GM21723 (cell line): ENCODE measurements at regions not wholly inside any gene's neighbourhood (a gene's known extent, or its start where the extent isn't known, plus 50 kb on each side); places are given as distances from the start of the nearest gene placed in this dataset.
"Not testable (repeated sequence)": the region's sequence is repeated elsewhere in the genome, so short reads cannot be mapped to it uniquely, and the experiment has no call there.

Experiments
- ATAC-seq: cut with Tn5 transposase; IDR thresholded peaks from one replicate; pipeline ENCODE4 v1.9.1; 2021; ENCODE audit warnings: mild to moderate bottlenecking, moderate library complexity; ENCODE audit not compliant: unreplicated experiment

DNA sequence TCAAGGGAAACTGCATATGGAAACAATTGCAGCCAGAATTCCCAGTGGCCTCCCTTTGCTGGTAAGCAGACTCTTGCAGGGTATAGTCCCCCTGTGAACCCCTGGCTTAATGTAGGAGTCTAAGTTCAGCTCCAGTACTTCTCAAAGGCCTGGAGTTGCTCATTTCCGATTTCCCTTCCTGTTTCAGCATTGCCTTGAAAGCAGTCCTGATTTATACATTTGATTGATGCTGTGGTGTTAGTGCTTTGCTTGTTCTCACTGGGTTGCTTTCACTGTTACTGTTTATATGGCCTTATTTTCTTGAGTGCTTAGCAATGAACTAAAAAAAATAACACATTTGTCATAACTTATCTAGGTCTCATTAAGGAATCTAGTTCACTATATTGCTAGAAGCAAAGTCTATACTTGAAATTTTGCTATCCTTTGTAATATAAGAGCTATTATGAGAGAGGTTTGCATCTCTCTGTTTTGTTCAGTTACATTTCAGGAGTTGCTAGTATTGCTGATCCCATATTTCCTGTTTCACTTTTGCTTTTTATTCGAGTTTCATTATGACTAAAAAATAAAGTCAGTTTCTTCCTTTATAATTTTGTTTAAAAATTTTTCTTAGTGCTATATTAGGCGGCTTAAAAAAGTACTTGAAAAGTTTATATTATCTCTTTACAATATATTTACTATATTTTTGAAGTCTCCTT is 122.4 kb upstream of the NMUR2 start:
- peak; percentile 76 for ATAC-seq

DNA sequence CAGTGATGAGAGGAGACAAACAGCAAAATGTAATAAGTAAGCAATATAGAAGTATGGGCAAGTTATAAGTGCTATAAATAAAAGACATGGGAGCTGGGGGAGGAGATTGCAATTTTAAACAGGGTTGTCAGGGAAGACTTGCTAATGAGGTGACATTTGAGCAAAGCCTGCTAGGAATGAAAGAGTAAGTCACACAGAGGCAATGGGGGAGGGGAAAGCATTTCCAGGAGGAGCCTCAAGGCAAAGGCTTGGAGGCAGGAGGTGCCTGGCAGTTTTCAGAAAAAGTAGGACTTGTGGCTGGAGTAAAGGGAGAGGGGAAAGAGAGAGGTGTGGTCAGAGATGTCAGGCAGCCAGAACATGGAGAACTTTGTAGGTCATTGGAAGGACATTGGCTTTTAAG is 124.4 kb upstream of the NMUR2 start:
- no peak for ATAC-seq

DNA sequence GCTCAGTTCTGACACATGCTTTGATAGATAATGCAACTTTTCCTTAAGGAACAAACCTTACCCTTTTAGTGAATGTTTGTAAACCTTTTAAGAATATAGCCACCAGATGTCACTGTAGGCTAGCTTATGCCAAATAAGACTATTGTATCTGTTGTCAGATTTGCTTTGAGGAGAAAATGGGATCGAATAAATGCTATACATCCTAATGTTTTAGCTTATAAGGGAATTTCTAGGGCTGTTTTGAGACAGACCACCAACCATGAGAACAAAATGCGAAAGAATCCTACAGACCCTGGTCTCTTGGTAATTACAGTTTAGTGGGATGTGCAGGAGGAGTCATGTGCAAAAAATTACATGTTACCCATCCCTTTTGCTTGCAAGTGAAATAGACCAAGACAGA is 127.6 kb upstream of the NMUR2 start:
- ATAC-seq = no peak

DNA sequence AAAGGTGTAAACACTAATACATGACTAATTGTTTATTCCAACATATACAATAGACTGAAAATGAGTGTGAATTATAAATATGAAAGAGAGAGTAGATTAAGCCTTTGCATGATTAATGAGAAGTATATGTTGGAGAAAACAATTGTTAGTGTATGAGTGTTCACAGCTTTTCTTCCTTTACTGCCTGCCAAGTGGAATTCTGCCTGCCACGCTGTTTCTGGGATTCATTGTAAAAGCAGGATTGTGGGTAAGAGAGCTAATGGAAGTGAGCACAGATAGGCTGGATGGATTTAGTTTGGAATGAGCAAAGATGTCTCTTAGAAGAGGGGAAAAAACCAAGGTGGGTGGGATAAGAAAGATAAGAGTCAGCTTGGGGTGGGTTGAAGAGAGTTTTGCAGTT is 129.6 kb upstream of the NMUR2 start:
- no peak for ATAC-seq

DNA sequence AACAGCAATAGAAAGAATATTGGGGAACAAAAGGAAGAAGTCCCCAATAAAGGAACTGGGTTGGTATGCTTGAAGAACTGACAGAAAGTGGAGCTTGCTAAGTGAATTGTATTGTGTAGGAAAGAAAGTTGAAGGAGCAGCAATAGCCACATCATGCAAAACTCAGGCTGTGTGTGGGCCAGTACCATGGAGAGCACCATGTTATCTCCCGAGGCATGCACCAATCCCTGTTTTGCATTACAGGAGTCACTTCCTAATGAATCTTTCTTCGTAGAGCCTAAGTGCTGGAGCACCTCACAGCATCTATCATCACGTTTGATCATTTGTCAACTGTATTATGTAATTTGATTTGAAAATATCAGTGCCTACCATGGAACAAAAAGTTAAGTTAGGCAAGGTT is 137.7 kb upstream of the NMUR2 start:
- no peak for ATAC-seq

DNA sequence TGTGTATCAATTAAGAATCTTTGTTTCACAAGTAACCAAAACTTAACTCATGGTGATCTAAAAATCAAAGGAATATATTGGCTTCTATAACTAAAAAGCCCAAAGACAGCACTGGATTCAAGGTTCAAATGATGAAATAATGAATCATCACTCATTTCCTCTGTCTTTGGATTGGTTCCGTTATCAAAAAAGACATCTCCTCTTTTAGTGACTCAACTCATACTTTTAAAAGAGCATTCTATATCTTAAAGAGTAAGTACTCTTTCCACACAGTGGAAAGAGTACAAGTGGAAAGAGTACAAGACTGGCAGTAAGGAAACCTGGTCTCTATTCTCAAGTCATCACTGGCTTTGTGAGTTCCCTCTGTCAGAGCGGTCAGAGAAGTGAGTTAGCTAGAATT is 141.4 kb upstream of the NMUR2 start:
- ATAC-seq = no peak

DNA sequence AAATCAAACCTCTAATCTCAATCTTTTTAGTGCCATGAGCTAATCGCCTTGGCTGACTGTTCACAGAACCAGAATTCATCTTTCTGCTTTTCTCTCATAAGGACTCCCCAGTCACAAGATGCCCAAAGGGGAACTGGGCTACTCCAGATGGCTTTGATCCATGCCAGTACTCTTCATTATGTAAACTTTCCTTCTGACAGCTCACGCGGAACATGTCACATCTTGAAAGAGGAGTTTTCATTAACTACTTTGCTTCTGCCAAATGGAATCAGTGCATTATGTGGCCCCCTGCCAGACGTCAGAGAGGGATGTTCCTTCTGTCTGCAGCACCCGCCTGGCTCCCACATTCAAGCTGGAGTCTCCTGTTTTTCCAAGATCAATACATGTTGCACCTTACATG is 142.1 kb upstream of the NMUR2 start:
- no peak for ATAC-seq

DNA sequence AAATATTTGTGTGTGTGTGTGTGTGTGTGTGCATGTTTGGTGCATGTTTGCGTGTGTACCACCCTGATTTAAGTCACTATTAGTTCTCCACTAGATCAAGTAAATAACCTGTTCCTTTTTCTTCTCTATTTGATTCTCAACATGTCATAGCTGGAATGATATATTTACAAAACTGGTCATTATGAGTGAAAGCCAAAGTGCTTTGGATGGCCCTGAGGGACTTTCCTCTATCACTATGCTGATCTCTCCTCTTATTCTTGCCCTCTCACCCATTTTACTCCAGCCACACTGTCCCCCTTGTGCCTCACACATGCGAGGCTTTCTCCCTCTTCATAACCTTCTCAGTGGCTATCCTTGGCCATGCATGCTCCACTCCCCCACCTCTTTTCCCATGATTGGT is 144.6 kb upstream of the NMUR2 start:
- no peak for ATAC-seq

DNA sequence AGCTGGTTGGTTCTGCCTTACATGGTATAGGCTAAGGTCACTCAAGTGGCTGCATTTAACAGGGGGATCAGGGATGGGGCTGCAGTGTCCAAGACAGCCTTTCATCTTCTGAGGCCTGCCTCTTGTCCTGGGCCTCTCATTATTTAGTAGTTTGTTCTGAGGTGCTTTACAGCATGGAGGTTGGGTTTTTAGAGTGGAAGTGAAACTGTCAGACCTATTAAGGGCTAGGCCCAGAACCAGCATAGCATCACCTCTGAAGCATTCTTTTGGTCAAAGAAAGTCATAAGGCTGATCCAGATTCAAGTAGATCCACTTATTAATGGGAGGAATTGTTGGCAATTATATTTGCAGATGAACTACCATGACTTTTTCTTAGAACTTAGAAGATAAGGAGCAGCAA is 146.0 kb upstream of the NMUR2 start:
- ATAC-seq = peak; percentile 69

DNA sequence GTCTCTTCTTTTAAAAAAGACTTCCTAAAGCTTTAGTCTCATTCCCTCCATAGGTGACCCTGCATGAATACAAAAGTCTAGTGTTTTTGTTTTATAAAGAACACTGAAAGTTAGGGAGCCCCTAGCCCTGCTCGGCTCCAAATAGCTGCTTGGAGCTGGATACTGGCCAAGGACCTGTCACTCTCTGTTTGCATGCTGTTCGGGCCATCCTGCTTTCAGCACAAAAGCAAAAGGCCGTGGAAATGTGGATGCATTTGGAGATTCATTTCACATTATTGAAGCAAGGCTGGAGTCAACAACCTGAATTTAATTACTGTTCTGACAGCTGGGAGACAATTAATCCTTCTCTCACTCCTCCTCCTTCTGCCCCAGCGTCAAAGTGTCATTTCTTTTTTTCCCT is 151.7 kb upstream of the NMUR2 start:
- ATAC-seq = no peak

DNA sequence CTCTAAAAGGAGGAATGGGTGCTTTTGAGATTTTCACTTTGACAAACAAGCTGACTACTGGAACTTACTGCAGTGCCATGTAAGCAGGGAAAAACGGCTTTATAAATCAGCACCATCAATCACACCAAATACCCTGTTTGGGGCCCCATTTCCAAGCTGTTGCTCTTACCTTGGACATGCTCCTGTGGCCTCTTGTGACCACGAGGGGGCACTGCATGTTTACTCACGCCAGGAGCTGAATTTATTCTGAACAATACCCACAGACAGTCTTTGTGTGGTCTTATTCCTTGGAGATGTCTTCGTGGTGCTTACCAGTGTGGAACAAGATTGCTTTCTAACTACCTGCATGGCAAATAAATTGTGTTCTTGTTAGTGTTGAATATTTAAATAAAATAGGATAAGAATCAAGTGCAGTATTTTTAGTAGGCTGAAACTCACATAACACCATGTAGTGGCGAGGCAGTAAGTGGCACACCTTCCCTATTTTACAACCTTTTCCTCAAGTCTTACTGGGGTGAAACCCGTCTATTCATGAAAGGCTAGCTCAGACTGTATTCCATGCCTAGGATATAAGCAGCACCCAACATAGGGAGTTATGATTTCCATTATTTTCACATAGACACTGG is 155.5 kb upstream of the NMUR2 start:
- ATAC-seq = peak; percentile 69

DNA sequence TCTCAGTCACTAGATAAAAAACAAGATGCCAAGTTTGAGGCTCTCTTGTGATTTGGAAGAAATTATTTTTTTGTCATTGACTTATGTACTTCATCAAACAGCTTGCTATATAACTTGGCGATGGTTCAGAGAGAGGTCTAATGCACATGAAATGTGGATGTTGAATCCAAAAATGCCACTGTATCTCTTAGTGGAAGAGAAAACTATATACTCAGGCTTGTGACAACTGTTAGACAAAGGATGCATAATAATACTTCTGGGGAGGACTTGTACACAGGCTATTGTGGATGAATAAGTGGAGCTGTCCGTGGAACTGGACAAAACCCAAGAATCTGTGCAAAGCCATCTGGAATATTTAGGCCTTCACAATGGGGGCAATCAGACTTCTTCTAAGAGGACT is 162.9 kb upstream of the NMUR2 start:
- ATAC-seq = no peak

DNA sequence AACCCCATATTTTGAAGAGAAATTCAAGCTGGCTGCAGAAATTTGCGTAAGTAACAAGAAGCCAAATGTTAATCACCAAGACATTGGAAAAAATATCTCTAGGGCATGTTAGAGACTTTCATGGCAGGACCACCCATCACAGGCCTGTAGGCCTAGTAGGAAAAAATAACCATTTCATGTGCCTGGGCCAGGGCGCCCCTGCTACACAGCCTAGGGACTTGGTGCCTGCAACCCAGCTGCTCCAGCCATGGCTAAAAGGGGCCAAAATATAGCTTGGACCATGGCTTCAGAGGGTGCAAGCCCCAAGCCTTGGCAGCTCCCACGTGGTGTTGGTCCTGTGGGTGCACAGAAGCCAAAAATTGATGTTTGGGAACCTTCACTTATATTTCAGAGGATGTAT is 167.7 kb upstream of the NMUR2 start:
- ATAC-seq = no peak

DNA sequence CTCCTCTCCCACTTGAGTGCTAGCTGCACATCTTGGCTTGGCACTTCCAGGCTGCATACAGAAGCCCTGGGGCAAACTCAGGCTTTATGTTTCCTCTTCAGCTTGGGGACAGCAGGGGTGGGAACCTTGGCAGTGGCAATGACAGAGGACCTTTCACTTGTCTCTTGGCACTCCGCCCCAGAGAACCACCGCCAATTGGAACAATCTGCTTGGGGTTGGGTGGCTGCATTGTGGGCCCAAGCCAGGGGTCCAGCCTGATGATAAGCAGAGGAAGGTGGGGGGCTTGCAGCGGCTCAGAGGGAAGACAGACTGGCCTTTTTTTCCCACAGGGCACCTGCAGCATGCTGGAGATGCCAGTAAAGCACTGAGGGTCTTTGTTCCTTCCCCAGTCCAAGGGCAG is 179.0 kb upstream of the NMUR2 start:
- no peak for ATAC-seq

DNA sequence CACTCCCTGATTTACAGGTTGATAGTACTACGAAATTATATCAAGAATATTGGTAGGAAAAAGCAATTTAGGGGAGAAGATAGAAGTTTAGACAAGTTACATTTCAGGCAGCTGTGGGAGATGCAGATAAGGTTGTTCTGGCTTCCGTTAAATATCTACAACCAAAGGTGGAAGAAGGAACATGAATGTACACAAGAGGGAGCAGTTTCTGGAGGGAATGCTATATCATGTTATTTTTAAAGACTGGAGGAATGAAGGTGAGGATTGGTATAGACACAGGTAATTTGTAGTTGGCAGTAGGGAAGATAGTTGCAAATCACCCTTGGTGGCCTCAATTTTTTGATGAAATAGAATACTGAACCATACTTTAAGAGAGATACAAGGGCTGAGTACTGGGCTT is 187.3 kb upstream of the NMUR2 start:
- ATAC-seq = no peak

DNA sequence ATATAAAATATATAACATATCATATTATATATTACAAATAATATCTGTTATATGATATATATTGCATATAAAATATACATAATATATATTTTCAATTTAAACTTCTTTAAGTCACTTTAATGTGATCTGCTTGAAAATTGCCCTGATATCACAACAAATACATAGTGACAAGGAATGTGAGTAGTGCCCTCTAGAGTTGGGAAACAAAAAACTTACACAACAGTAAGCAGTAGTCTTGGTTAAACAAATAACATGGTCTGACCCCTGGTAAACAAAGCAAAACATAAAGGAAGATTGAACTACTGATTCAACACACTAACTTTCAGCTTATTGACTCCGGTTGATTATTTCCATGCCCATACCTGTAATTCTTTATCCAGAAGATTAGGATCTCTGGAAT is 188.3 kb upstream of the NMUR2 start:
- no peak for ATAC-seq

DNA sequence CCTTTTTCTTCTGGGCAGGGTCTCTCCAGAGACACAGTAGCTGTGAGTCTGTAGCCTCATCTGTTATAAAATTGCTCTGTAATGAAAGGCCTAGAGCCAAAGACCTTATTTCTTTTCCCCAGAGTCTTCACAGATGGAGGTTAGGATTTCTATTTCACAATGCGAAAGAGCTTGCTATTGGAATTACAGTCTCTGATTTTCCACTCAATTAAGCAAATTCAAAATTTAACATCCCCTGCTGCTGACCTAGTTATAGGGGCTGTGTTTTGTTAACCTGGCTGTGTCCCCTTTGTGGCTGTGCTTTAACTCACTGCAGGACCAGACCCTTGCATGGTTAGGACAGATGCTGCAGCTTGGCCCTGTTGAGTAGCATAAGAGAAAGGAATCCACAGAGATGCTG is 190.3 kb upstream of the NMUR2 start:
- no peak for ATAC-seq

DNA sequence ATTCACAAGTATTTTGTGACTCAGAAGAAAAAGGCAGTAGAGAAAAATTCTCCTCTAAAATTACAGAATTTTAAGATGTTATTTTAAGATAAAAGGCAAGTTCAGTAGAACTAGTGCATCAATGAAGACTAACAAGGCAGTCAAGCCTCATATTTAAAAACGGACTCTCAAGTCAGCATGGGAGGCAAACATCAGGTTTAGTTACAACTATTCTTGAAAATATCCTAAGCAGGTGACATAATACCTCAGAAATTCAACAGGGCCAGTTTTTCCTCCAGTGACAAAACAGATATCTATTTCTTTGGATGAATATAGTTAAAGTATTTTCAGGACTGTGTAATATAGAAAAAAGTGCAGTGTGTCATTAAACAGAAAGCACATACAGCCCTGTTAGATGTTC is 194.0 kb upstream of the NMUR2 start:
- ATAC-seq = no peak

DNA sequence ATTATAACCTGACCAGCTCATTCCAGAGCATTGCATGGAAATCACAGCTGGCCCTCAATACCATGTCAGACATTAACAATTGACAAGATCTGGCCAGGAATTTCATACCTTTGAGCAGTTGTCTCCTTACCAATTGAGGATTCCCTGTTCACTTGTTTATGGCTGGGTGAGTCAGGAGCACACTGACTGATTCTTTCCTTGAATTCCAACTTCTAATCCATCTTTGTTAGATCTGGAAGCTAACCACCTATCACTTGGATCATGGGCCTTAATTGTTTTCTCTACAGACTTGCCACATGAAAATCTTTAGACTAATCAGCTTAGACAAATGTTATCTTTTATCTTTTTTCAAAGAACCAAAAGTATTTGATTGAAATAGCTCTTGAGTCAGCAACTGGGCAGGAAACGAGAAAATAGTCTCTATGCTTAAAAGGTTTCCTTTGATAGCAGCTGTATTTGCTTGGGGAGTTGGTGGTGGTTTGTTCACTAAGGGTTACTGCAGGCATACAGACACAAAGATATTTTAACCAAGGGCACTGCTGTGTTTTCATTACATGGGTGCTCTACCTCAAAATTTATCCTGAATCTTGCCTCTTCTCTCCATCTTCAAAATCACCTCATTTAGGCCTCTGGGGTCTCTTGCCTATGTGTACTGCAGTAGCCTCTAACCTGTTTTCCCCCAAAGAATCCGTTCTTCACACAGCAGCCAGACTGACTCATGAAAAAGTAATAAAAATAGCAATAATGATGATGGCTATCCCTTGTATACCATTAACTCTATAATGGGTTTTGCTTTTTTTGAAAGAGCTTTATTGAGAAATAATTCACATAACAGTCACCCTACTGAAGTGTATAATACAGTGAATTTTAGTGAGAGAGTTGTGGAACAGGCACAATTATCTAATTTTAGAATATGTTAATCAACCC is 197.0 kb upstream of the NMUR2 start:
- ATAC-seq = no peak

DNA sequence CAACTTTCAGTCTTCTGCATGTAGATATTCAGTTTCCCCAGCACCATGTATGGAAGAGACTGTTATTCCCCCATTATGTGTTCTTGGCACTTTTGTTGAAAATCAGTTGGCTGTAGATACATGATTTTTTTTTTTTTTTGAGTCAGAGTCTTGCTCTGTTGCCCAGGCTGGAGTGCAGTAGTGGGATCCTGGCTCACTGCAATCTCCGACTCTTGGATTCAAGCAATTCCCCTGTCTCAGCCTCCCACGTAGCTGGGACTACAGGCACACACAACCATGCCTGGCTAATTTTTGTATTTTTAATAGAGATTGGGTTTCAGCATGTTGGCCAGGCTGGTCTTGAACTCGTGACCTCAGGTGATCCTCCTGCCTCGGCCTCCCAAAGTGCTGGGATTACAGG is 201.0 kb upstream of the NMUR2 start:
- ATAC-seq = not testable (repeated sequence)

DNA sequence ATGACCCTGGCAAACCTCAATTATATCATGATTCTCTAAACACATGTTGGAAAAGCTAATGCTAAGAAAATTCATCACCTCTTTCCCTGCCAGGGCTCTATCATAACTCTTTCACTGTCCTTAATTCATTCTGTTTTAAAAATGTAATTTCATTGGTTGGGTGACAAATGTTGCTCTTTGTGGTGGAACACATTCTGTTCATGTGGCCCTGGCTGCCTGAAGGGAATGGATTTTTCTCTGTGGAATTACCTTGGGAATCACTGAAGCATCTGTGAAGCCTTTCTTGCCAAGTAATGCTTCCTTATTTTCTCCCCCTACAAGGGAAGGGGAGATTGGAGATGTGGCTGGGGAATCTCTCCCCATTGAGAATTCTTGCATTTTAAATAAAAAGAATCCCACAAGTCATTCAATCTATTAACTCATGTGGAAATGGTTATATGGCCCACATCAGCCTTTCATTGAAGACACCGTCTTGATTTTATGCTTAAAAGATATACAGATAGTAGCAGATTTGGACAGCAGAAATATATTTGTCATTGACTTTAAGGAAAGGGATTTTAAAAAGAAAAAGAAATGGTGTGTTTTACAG is 201.8 kb upstream of the NMUR2 start:
- no peak for ATAC-seq
